H1 (cell line): ENCODE measurements at regions not wholly inside any gene's neighbourhood (a gene's known extent, or its start where the extent isn't known, plus 50 kb on each side); places are given as distances from the start of the nearest gene placed in this dataset.

Experiments
- CTCF ChIA-PET: fragments of 300-600 bp; sonication (Branson Sonifier 250); formaldehyde crosslinking; loops from one replicate; lab custom pipeline; 2021; ENCODE audit not compliant: partially characterized antibody; lab: Charles Lee
- POLR2A ChIA-PET: fragments of 300-600 bp; sonication (Branson Sonifier 250); formaldehyde crosslinking; loops from one replicate; lab custom pipeline; 2021; ENCODE audit warnings: inconsistent platforms; ENCODE audit not compliant: partially characterized antibody; lab: Charles Lee
- DNase-seq, 2 experiments: peaks; one replicate each; pipeline versions ENCODE4 v3.0.0 to v3.0.0-alpha.2; 2010 to 2022; ENCODE audit warnings: low spot score in 2 of 2, low read depth in 1 of 2, mixed read lengths in 1 of 2
- FAIRE-seq: peaks from 2 replicates; lab custom pipeline; 2011; peaks lifted over from hg19 to GRCh38; lab: Jason Lieb, UNC
- H2AFZ ChIP-seq: 2 replicates; pipeline ENCODE4 v1.8.1; 2012; ENCODE audit warnings: low read length, inconsistent platforms
- H2AK5ac ChIP-seq: 2 replicates; pipeline ENCODE4 v1.6.1; 2013; ENCODE audit warnings: low read depth, low read length
- H2BK120ac ChIP-seq: replicated peaks from 2 replicates; pipeline ENCODE3; 2013; ENCODE audit warnings: low read depth, low read length, inconsistent platforms
- H2BK12ac ChIP-seq: 2 replicates; pipeline ENCODE4 v1.6.1; 2013; ENCODE audit warnings: low read depth, low read length
- H2BK15ac ChIP-seq: 2 replicates; pipeline ENCODE4 v1.6.1; 2013; ENCODE audit warnings: low read length
- H2BK20ac ChIP-seq: 2 replicates; pipeline ENCODE4 v1.6.1; 2013; ENCODE audit warnings: low read length
- H2BK5ac ChIP-seq: 2 replicates; pipeline ENCODE4 v1.6.1; 2013; ENCODE audit warnings: low read depth, low read length
- H3K14ac ChIP-seq: 2 replicates; pipeline ENCODE4 v1.6.1; 2013; ENCODE audit warnings: inconsistent platforms; ENCODE audit not compliant: insufficient read length
- H3K18ac ChIP-seq: 2 replicates; pipeline ENCODE4 v1.6.1; 2013; ENCODE audit warnings: low read length; ENCODE audit errors: extremely low read depth
- H3K23ac ChIP-seq: 2 replicates; pipeline ENCODE4 v1.6.1; 2013; ENCODE audit warnings: inconsistent platforms; ENCODE audit not compliant: insufficient read length
- H3K23me2 ChIP-seq: 2 replicates; pipeline ENCODE4 v1.6.1; 2013; ENCODE audit warnings: low read depth, low read length
- H3K27ac ChIP-seq: 2 replicates; pipeline ENCODE4 v1.6.1; 2011; ENCODE audit warnings: low read depth, low read length, inconsistent platforms
- H3K27me3 ChIP-seq, 4 experiments: replicated peaks in 1 of 4; 1 replicate in 1 of 4; 2 replicates in 3 of 4; pipeline versions ENCODE4 v1.6.1 to v1.8.1; 2011 to 2013; ENCODE audit warnings: low read length in 3 of 4, mild to moderate bottlenecking in 3 of 4, inconsistent platforms in 2 of 4, mixed read lengths in 2 of 4, moderate library complexity in 1 of 4; ENCODE audit not compliant: control insufficient read depth in 3 of 4, insufficient read depth in 3 of 4; ENCODE audit errors: extremely low read depth in 1 of 4
- H3K36me3 ChIP-seq, 4 experiments: 2 replicates each; pipeline versions ENCODE4 v1.6.1 to v1.8.1; 2011 to 2013; ENCODE audit warnings: mild to moderate bottlenecking in 4 of 4, low read length in 3 of 4, moderate library complexity in 2 of 4, control low read depth in 1 of 4, inconsistent platforms in 1 of 4; ENCODE audit not compliant: insufficient read depth in 4 of 4, control insufficient read depth in 2 of 4
- H3K4ac ChIP-seq: replicated peaks from 2 replicates; pipeline ENCODE3; 2013; ENCODE audit warnings: low read length, low read depth, mixed read lengths, inconsistent platforms; ENCODE audit not compliant: insufficient read length
- H3K4me1 ChIP-seq, 4 experiments: replicated peaks in 1 of 4; 1 replicate in 1 of 4; 2 replicates in 3 of 4; pipeline versions ENCODE4 v1.6.1 to v1.8.1; 2011 to 2013; ENCODE audit warnings: low read length in 3 of 4, inconsistent platforms in 2 of 4, mixed read lengths in 1 of 4; ENCODE audit not compliant: insufficient read depth in 4 of 4, control insufficient read depth in 3 of 4
- H3K4me2 ChIP-seq, 2 experiments: 2 replicates each; pipeline versions ENCODE4 v1.6.1 to v1.8.1; 2011 to 2013; ENCODE audit warnings: low read depth in 2 of 2, low read length in 2 of 2, control low read depth in 1 of 2, inconsistent platforms in 1 of 2, mild to moderate bottlenecking in 1 of 2; ENCODE audit not compliant: insufficient read depth in 1 of 2
- H3K4me3 ChIP-seq, 4 experiments: fragments of 200-600, 300-600 bp in 1 of 4; sonication (generic), shearing (Covaris generic), sonication (Bioruptor Twin) in 1 of 4; 2 replicates each; pipeline versions ENCODE4 v1.5.1 to v1.8.1; 2011 to 2016; ENCODE audit warnings: low read length in 4 of 4, low read depth in 3 of 4, control low read depth in 2 of 4, inconsistent platforms in 2 of 4, mild to moderate bottlenecking in 2 of 4, mixed read lengths in 1 of 4, moderate library complexity in 1 of 4; ENCODE audit not compliant: insufficient read depth in 2 of 4; ENCODE audit errors: extremely low read depth in 1 of 4
- H3K56ac ChIP-seq: replicated peaks from 2 replicates; pipeline ENCODE3; 2013; ENCODE audit warnings: low read depth, mild to moderate bottlenecking, mixed read lengths, low read length, inconsistent platforms; ENCODE audit not compliant: insufficient read length
- H3K79me1 ChIP-seq: 2 replicates; pipeline ENCODE4 v1.6.1; 2013; ENCODE audit warnings: low read depth, low read length, control low read depth
- H3K79me2 ChIP-seq, 2 experiments: 2 replicates each; pipeline versions ENCODE4 v1.6.1 to v1.8.1; 2012 to 2013; ENCODE audit warnings: low read length in 2 of 2, mild to moderate bottlenecking in 2 of 2, inconsistent platforms in 1 of 2; ENCODE audit not compliant: insufficient read depth in 2 of 2, control insufficient read depth in 1 of 2
- H3K9ac ChIP-seq, 4 experiments: replicated peaks in 1 of 4; 1 replicate in 1 of 4; 2 replicates in 3 of 4; pipeline versions ENCODE4 v1.6.1 to v1.8.1; 2011 to 2013; ENCODE audit warnings: low read depth in 3 of 4, low read length in 3 of 4, control low read depth in 2 of 4, mild to moderate bottlenecking in 2 of 4, moderate library complexity in 2 of 4, inconsistent platforms in 1 of 4; ENCODE audit errors: extremely low read depth in 1 of 4
- H3K9me3 ChIP-seq, 2 experiments: 2 replicates each; pipeline versions ENCODE4 v1.6.1 to v1.8.1; 2012 to 2013; ENCODE audit warnings: mild to moderate bottlenecking in 2 of 2, moderate library complexity in 2 of 2, control low read depth in 1 of 2, inconsistent platforms in 1 of 2, low read depth in 1 of 2, low read length in 1 of 2, mixed read lengths in 1 of 2; ENCODE audit not compliant: insufficient read depth in 2 of 2
- H4K20me1 ChIP-seq, 2 experiments: replicated peaks in 1 of 2; 2 replicates each; pipeline versions ENCODE3 to v1.8.1; 2011 to 2013; ENCODE audit warnings: inconsistent platforms in 2 of 2, low read length in 2 of 2, mild to moderate bottlenecking in 1 of 2; ENCODE audit not compliant: insufficient read depth in 2 of 2, control insufficient read depth in 1 of 2
- H4K5ac ChIP-seq: 2 replicates; pipeline ENCODE4 v1.6.1; 2013; ENCODE audit warnings: low read length, low read depth, mixed read lengths, inconsistent platforms; ENCODE audit not compliant: insufficient read length
- H4K8ac ChIP-seq: 2 replicates; pipeline ENCODE4 v1.8.0; 2013; ENCODE audit warnings: mild to moderate bottlenecking, moderate library complexity, low read length, inconsistent platforms; ENCODE audit not compliant: insufficient read depth; ENCODE audit errors: extremely low read depth
- H4K91ac ChIP-seq: replicated peaks from 2 replicates; pipeline ENCODE3; 2013; ENCODE audit warnings: low read length, mixed read lengths, inconsistent platforms; ENCODE audit not compliant: insufficient read length
- BCL11A ChIP-seq, 2 experiments: IDR thresholded peaks; one replicate each; pipeline ENCODE4 v1.6.1; 2011; ENCODE audit warnings: low read depth in 2 of 2, low read length in 2 of 2, mild to moderate bottlenecking in 2 of 2
- CHD2 ChIP-seq: IDR thresholded peaks from 2 replicates; pipeline ENCODE4 v1.6.1; 2012; ENCODE audit warnings: low read length, improper control_type of control experiment
- FOSL1 ChIP-seq: IDR thresholded peaks from 2 replicates; pipeline ENCODE4 v1.6.1; 2011; ENCODE audit warnings: mild to moderate bottlenecking, low read depth, low read length, moderate library complexity; ENCODE audit not compliant: insufficient read depth
- HDAC2 ChIP-seq, 2 experiments: fragments of 300-600 bp in 1 of 2; sonication (generic) in 1 of 2; IDR thresholded peaks; 2 replicates each; pipeline ENCODE4 v1.6.1; 2011 to 2012; ENCODE audit warnings: low read depth in 2 of 2, low read length in 2 of 2, mild to moderate bottlenecking in 2 of 2, moderate library complexity in 2 of 2, borderline replicate concordance in 1 of 2, inconsistent platforms in 1 of 2
- HDAC6 ChIP-seq: IDR thresholded peaks from one replicate; pipeline ENCODE4 v1.7.1; 2012; ENCODE audit warnings: low read depth, mild to moderate bottlenecking, inconsistent platforms, low read length, moderate library complexity
- JUN ChIP-seq: IDR thresholded peaks from 2 replicates; pipeline ENCODE4 v1.6.1; 2011; ENCODE audit warnings: low read depth, mild to moderate bottlenecking, improper control_type of control experiment, low read length
- NANOG ChIP-seq: IDR thresholded peaks from 2 replicates; pipeline ENCODE4 v1.6.1; 2011; ENCODE audit warnings: low read length, low read depth, mild to moderate bottlenecking, inconsistent platforms; ENCODE audit not compliant: insufficient read depth, poor library complexity, severe bottlenecking
- PHF8 ChIP-seq: fragments of 200-600 bp; sonication (generic); conservative IDR thresholded peaks from 2 replicates; pipeline ENCODE4 v1.7.1; 2012; ENCODE audit warnings: low read depth, mild to moderate bottlenecking, inconsistent platforms, low read length, moderate library complexity
- POLR2AphosphoS5 ChIP-seq: IDR thresholded peaks from 2 replicates; pipeline ENCODE4 v1.6.1; 2011; ENCODE audit warnings: low read depth, low read length
- RFX5 ChIP-seq: IDR thresholded peaks from 2 replicates; pipeline ENCODE4 v1.6.1; 2011; ENCODE audit warnings: low read depth, low read length, improper control_type of control experiment, borderline replicate concordance
- ZNF274 ChIP-seq: IDR thresholded peaks from 2 replicates; pipeline ENCODE4 v1.7.0; 2012; ENCODE audit warnings: low read length, borderline replicate concordance; ENCODE audit errors: extremely low read depth
- WGBS, 2 experiments: shearing (Covaris generic) in 1 of 2; methylation state at CpG; one replicate each; pipeline versions ENCODE4 v1.1.6 to v1.1.7; 2013 to 2015; ENCODE audit warnings: low lambda C conversion rate in 2 of 2, mixed read lengths in 2 of 2, inconsistent platforms in 1 of 2, low coverage in 1 of 2, missing lambda C conversion rate in 1 of 2; ENCODE audit not compliant: insufficient replicate concordance in 2 of 2, insufficient coverage in 1 of 2, insufficient read length in 1 of 2; ENCODE audit errors: extremely low coverage in 1 of 2, missing lambda C conversion rate in 1 of 2; 5-methylcytosine and 5-hydroxymethylcytosine counted together

DNA sequence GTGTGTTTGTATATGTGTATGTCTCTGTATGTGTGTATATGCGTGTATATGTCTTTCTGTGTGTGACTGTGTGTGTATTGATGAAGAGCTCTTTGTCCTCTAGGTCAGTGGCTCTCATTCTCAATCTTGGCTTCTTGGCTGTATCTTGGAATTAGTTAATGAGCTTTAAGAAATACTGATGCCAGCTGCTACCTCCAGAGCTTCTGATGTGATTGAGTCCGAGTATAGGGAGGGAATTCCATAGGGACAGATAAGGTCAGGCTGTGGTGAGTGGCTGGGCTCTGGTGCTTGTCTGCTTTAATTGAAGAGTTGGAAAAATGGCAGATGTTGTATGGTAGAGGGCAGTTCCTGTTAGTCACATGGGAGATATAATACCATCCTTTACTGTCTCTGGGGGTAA lies 140.1 kb downstream of the C12orf75 start:
- FAIRE-seq (no peak), DNase-seq (no peak)
- H3K4me3 ChIP-seq, result no peak overlapping the region
- H2AK5ac ChIP-seq, result no peak overlapping the region
- no peak overlapping the region for H2BK20ac ChIP-seq
- no peak overlapping the region for H3K27ac ChIP-seq
- no peak overlapping the region for H3K23ac ChIP-seq
- no peak overlapping the region for H2BK12ac ChIP-seq
- H2BK15ac ChIP-seq, result no peak overlapping the region
- H3K14ac ChIP-seq, result no peak overlapping the region
- H3K4me2 ChIP-seq, result no peak overlapping the region
- no peak overlapping the region for H3K4ac ChIP-seq
- H3K9ac ChIP-seq, result no peak overlapping the region
- H4K8ac ChIP-seq, result no peak overlapping the region
- ChIA-PET CTCF (interaction anchor here (0.7 to 1.1 kb wide), 3 partner anchors 10 to 235 kb away, joined by 3 to 4 read pairs (median 3); no protein-coding TSS in a partner anchor), POLR2A (no interaction called here)
- no peak overlapping the region for H2BK120ac ChIP-seq
- H3K27me3 ChIP-seq, result peaks cover 0 to 1% (median 0%) of the 10 kb centered on the region in 4 experiments; a peak in 1 of 7 replicates
- no peak overlapping the region for H3K56ac ChIP-seq
- no peaks in the 10 kb centered on the region for H4K20me1 ChIP-seq
- no peak for TF ChIP-seq BCL11A (IDR thresholded peaks at IDR 0.05; ENCODE audit: low read depth in 2 of 2, low read length in 2 of 2)
- no peak for TF ChIP-seq POLR2AphosphoS5
- no peak for TF ChIP-seq FOSL1
- TF ChIP-seq HDAC6, result no peak
- no peak for TF ChIP-seq CHD2
- no peak for TF ChIP-seq PHF8
- TF ChIP-seq NANOG, result no peak
- TF ChIP-seq RFX5, result no peak
- no peak for TF ChIP-seq JUN
- no peak for TF ChIP-seq ZNF274
- TF ChIP-seq HDAC2 (IDR thresholded peaks at IDR 0.05; ENCODE audit: borderline replicate concordance in 1 of 2, low read depth in 2 of 2, low read length in 2 of 2), result no peak
- H4K5ac ChIP-seq, result no peak overlapping the region
- WGBS, 2 experiments, result 78% methylated on average over 2 of the region's 2 CpGs; no CpG with 5 or more reads in 1 of the 2 experiments
- H3K18ac ChIP-seq, result no peak overlapping the region
- H3K36me3 ChIP-seq, result no peaks in the 10 kb centered on the region
- H2BK5ac ChIP-seq, result no peak overlapping the region
- no peaks in the 10 kb centered on the region for H3K79me2 ChIP-seq
- H3K23me2 ChIP-seq, result peaks cover 6% of the 10 kb centered on the region; the same call in 1 of the 2 replicates
- H3K4me1 ChIP-seq, result peaks cover 0 to 7% (median 2%) of the 10 kb centered on the region in 4 experiments; a peak in 2 of 7 replicates
- H4K91ac ChIP-seq, result no peak overlapping the region
- H3K79me1 ChIP-seq, result no peaks in the 10 kb centered on the region
- no peaks in the 10 kb centered on the region for H3K9me3 ChIP-seq
- H2AFZ ChIP-seq, result no peak overlapping the region
